IPS-NIHi7 (cell line): ENCODE measurements at regions not wholly inside any gene's neighbourhood (a gene's known extent, or its start where the extent isn't known, plus 50 kb on each side); places are given as distances from the start of the nearest gene placed in this dataset.
"Not testable (repeated sequence)": the region's sequence is repeated elsewhere in the genome, so short reads cannot be mapped to it uniquely, and the experiment has no call there.

Experiments
- DNase-seq: peaks from one replicate; pipeline ENCODE4 v3.0.0; 2012; ENCODE audit warnings: mixed read lengths; ENCODE audit errors: extremely low spot score

GRCh38 chr5:108696951-108697715 lies 50.6 kb upstream of the FER start:
- DNase-seq = no peak

DNA sequence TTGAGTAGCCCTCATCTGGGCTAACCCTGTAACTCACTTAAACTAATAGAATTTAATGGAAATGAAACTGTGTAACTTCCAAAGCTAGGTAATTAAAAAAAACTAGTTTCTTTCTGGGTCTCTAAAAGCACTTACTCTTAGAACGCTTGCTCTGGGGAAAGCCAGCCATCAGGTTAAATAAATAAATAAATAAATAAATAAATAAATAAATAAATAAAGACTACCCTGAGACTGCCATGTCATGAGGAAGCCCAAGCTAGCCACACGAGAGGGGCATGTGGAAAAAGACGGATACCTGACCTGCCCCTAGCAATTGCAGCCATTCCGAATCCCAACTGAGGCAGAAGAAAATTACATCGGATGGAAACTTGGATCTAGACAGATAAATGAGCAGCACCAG lies 51.3 kb upstream of the FER start:
- DNase-seq = no peak

DNA sequence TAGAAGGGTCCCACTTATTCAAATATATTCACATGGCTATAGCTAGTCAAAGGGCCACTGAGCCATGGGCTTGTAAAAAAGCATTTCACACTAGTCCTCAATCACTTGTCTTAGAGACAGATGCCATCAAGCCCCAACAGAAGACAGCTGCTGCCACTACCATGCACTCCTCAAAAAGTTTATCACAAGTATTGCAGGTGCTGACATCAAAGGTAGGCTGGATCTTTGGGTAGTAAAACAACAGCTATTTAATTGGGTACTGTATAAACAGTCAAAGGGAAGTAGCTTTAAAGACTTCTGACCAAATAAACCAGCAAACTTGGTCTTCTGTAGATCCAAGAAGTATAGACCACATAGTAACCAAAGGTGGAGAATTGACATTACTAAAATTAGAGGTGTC lies 59.2 kb upstream of the FER start:
- DNase-seq = no peak

- no peak for DNase-seq
Observed at GRCh38 chr5:108687595-108688200, 60.0 kb upstream of the FER start.

DNA sequence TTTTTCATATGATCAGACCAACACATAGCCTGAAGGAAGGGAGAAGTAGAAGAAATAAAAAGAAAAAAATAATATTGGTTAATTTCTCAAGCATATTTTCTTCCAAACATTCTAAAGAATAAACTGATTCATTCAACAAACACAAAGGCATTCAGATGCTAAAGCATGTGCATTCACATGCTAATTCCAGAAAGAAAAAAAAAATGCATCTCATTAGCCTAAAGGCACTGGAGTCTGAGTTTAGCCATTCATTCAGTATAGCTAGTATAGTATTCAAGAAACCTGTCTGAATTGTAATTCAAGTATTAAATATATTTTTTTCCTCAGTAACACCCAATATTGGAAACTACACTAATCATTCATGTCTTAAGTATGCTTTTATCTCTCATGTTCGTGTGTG lies 61.0 kb upstream of the FER start:
- DNase-seq = no peak

GRCh38 chr5:108685448-108686216 lies 62.1 kb upstream of the FER start:
- DNase-seq = not testable (repeated sequence)

DNA sequence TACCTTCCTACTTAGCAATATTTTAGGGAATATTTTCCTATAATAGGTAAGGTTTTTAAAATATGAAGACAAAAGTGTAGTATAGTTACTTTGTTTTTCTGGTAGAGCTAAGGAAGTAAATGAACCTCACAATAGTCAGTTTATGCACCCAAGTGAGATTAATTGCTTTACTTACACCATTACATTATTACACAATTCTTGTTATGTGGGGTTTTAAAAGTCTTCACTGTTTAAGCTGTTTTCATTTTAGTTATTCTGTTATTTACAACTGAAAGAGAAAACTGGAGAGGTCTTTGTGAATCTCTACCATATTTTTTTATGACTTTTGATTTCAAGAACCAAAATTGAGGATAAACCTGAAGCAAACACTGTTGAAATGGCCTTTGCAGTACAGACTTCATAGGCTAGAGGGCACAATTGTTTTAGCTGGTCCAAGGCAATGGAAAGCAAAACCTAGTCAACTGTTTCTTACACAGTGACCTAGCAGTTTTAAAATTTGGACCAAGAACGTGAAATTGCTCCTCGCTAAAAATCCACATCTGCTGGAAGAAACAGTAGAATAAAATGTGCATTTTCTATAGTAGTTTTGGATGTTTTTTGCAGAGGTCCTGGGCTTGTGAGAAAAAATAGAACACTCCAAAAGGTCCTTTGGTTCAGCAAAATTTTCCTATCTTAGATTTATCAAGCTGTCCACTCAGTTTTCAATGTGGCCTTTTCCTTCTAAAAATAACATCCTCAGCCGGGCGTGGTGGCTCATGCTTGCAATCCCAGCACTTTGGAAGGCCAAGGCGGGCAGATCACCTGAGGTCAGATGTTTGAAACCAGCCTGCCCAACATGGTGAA lies 66.4 kb upstream of the FER start:
- peak; percentile 60 for DNase-seq

DNA sequence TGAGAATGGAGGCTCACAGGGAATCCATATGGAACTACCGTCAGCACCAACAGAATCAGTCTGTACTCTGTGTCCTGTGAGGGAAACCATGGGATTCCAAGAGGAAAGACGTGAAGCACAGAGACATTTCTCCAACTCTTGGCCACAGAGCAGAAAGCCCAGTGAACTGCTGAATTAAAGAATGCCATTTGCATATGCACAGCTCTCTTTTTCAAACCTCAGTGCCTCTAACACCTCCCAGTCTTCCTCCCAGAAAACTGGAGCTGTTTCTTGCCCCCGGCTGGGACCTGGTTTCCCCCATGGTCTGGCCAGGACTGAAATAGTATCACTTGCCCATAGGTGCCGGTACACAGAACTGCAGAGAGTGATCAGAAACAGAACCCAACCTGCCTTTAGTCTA lies 69.6 kb upstream of the FER start:
- DNase-seq = no peak

DNA sequence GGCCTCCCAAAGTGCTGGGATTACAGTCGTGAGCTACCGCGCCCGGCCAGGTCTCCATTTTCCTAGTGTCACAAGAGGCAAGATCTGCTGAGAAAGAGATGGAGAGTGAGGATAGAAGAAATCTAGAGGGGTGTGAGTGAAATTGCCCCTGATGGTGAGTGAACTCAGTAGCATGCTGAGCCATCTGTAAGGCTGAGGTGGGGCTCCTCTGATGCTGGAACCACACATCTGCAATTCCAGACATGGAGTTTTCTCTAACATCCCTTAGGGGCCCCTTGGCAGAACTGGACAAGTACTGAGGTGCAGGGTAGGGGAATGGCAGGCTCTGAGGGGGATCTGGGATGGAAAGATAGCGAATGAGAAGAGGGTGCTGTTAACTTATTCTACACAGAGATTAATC lies 72.0 kb upstream of the FER start:
- DNase-seq = no peak

GRCh38 chr5:108672639-108673038 lies 75.1 kb upstream of the FER start:
- peak; percentile 26 for DNase-seq

- no peak for DNase-seq
Observed at GRCh38 chr5:108670591-108671289, 77.0 kb upstream of the FER start.

- DNase-seq = no peak
Observed at GRCh38 chr5:108669462-108669861, 78.2 kb upstream of the FER start.

- DNase-seq = no peak
Observed at GRCh38 chr5:108661590-108662219, 86.0 kb upstream of the FER start.

DNA sequence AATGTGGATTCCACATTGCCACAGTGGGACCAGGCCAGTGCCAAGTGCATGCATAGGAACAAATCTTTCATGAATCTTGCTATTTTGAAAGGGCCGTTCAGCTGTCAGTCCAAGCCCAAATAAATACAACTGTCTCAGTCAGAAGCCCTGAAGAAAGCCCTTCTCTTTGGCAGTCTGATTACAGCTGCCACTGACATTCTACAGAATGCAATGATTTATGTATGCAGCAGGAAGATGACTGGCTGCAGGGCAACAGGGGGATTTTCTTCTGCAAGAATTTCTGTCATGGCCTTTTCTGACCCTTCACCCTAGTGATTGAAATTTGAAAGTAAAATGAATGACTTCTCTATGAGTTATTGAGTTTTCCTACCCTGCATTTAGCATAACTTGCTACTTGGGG lies 86.7 kb upstream of the FER start:
- no peak for DNase-seq

DNA sequence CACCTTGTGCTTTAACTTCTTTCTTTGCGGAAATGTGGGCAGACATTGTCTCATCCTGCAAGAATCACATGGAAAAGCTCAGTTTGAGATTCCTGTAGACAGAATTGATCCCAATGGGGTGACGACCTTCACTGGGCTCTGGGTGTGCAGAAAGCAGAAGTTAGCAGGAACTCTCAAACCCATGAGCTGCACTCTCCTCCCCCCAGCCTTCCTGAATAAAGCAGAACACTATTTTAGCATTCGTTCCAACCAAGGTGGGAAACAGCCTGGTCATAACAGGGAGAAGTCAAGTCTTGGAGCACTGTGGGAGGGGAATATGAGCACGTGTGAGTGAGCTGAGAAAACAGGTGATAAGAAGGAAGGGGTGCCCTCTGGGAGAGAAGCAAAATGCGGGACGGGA lies 87.4 kb upstream of the FER start:
- no peak for DNase-seq

DNA sequence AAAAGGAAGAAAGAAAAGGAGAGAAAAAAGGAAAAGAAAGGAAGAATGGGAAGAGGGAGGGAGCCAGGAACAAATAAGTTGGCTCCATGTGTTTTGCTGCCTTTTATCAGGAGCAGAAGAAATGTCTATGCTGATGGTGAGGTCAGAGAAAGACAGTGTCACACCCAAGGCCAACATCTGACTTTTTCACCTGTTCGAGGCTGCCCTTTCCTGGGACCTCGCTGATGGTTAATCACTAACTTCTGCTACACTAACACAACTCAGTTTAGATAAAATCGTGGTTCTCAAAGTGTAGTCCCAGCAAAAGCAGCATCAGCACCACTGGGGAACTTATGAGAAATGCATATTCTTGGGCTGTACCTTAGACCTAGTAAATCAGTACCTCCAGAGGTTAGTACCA lies 88.2 kb upstream of the FER start:
- DNase-seq = no peak

DNA sequence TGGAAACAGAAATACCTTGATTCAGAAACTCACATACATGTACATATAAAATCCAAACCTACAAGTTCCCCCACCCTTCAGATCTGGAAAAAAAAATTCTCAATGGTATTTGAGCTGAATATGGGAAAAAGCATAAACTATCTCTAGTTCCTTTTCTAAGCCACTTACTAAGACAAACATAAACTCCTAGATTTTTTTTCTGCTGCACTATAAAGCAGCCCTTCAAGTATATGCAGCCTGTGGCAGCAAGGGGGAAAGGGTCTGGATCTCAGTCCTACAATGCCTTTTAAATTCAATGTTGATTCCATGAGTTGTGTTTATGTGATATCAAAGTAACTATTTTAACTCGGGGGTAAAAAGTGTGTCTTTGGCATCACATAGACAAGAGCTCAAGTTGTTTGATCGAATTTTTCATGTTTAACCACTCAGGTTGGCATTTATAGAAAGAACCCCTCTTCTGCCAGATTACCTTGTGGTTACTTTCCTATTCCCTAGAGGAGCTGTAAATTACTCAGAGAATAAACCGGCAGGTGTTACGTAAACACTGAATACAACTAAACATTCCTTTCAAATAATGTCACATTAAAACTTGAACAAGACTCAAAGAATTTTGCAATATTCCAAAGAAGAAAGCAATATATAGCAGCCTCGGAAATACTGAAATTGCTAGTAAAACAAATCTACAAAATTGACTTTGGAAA lies 91.8 kb upstream of the FER start:
- DNase-seq = no peak

DNA sequence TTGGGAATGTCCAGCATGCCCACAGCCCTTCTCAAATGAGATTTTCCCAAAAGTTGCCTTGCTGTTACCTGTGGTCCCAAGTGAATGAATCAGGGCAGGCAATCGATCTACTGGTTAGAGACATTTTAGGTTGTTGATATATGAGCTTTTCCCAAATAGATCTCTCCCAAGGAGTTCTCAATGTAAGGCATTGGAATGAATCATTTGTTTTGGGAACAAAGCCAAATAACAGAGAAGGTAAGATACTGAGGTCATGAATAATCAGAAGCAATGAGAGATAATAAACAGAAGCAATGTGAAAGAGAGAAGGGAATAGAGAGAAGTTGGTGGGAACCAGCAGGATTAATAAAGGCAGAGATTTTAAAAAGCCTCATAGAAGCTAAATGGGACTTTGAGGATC lies 93.6 kb upstream of the FER start:
- DNase-seq = no peak

DNA sequence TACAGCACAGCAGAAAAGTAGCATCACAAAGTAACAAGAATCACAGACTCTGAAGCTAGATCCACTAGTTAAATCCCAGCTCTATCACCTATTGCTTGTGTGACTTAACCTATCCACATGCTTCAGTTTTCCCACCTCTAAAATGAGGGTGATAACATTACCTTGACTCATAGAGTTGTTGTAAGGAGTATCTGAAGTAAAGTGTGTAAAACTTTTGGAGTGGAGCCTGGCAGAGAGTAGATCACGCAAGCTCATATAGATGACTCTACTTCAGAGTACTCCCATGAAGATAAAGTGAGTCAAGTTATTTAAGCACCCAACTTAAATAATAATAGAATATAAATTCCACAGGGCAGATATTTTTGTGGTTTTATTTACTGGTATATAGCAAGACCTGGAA lies 94.5 kb upstream of the FER start:
- DNase-seq = no peak

DNA sequence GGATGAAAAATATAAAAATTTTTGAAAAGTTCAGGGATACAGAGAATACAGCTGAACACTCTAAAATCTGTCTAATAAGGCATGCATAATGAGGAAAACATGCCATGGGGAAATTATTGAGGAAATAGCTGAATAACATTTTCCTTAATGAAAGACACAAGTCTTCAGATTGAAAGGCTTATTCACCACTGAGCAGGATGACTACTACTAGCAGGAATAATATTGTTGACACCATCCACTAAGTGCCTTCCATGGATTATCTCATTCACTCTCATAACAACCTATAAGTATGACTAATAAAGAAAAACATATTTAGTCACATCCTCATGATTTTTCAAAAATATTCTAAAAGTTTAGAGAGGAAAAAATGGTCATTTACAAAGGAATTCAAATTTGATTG lies 96.7 kb upstream of the FER start:
- DNase-seq = no peak
